ELR (cell line): ENCODE measurements at regions not wholly inside any gene's neighbourhood (a gene's known extent, or its start where the extent isn't known, plus 50 kb on each side); places are given as distances from the start of the nearest gene placed in this dataset.
A peak's percentile ranks its signal among the peaks of the same experiment; 100 is the strongest.
"Not testable (repeated sequence)": the region's sequence is repeated elsewhere in the genome, so short reads cannot be mapped to it uniquely, and the experiment has no call there.

Source experiments
- DNase-seq: peaks from one replicate; pipeline ENCODE4 v3.0.0-alpha.2; 2015; ENCODE audit warnings: low read depth

DNA sequence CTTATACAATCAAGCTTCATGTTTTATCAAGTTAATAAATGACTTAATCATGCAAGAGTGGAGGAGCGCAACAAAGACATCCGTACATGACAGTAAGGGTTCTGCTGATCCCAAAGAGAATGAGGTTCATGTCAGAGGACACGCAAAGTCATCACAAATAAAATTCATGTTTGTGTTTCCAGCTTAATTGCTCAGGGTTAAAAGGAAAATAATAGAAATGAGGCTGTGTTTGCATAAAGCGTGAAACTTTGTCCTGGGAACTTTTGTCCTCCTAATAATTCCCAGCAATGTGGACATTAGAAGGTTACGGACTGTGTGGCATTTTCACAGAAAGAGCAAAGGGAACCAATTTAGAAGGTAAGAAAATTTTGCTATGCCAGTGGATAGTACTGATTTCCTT, 237.3 kb downstream of the INHBA start:
- DNase-seq = no peak

DNA sequence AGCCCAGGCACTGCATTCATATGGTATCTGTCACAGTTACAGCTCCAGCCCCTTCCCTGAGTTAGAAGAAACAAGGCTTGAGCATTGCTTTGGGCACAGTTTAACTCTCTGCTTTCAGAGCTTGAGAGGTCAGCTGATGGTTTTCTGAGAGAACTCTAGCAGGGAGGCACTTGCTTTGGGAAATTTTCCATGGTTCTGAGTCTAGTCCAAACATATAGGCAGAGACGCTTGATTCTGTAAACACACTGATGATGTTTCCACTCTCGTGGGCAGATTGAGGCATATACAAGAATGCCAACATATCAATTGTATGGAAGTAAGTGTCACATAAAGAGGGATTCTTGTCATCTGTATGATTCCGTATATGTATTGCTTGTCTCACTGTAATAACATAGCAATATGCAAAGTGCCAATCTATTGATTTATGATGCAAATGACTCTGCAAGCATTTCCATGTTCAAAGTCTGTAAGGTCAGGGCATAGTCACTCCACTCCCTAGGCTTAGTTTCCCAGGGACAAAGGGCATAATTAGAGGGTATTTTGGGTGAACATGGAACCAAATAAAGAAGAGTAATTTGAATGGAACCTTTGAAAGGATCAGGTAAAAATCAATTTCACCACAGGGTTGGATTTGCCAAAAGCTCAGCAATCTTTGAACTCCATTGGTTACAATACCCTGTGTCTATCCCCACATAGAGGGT, 239.0 kb downstream of the INHBA start:
- DNase-seq = no peak

DNA sequence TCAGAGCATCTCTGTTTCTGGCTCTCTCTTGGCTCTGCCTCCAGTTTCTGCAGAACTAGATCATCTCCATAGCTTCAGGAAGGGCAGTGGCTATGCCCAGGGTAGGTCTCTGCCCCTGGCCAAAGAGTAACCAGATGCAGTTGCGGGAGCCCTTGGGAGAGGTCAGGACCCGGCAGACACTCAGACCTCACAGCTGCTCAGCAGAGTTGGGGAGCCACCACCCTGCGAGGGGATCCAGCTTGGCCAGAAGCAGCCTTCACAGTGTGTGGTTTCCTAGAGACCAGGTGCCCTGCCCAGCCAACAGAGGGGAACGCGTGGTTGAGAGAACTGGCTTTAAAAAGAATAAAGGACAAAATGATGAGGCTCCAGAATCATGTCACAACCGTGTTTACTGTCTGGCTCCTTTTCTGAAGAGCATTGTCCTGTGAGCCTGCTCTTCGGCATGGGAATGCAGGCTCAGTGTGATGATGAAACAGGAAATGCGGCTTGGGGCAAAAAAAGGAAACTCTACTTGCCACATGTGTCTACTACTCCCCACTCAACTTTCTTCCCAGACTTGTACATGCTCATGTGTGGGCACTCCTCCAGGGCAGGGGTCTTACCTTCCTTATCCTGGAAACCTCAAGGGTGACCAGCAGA, 243.1 kb downstream of the INHBA start:
- no peak for DNase-seq

DNA sequence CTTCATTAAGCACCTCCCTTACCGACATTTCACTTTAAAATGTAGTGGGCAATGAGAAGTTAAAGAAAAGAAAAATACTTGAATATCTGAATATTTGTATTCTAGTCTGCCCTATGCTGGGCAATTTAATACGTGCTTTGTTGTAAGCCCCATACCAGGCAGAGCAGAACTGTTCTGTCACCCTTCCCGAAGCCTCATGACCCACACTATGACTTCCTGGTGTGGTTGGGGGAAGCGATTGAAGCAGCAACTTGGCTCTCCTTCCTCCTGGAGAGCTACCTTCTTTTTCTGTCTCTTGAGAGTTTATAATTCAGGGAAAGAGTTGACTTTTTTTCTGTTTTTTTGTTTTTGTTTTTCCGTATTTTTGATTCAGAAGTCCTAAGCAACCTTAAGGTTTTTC, 243.7 kb downstream of the INHBA start:
- no peak for DNase-seq

DNA sequence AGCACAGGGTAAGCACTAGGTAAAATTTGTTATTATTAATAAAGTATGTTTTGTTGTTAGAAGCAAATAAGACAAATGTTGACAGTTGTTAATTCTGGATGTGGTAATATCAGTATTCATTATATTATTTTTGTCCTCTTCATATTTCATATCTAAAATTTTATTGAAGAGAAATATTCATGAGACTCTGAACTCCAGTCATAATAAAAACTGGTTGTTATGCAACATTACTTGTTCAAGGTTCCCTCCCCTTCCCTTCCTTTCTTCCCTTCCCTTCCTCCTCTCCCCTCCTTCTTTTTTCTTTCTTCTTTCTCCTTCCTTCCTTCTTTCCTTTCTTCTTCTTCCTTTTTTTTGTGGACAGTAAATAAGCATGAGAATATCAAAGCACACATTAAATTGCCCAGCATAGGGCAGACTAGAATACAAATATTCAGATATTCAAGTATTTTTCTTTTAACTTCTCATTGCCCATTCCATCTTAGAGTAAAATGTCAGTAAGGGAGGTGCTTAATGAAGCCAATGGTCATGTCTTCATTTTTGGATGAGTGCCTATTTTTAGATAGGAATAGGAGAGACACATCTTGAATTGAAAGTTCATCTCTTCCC, 245.0 kb downstream of the INHBA start:
- DNase-seq = no peak

DNA sequence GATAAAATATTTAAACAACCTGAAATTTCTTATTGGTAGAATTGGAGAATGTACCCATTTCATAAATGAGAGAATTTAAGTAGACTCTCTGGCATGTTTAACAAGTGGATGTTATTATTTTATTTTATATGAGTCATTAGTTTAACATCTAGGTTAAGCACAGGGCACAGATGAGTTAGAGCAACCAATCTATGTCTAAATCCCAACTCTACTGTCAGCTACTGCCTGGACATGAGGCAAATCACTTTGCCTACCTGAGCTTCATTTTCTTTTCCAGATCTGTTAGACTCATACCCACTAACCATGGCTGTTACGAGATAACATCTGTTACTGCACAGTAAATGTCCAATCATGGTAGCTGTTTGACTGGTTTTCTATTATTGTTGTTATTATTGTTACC, 251.1 kb downstream of the INHBA start:
- DNase-seq = peak; percentile 71

DNA sequence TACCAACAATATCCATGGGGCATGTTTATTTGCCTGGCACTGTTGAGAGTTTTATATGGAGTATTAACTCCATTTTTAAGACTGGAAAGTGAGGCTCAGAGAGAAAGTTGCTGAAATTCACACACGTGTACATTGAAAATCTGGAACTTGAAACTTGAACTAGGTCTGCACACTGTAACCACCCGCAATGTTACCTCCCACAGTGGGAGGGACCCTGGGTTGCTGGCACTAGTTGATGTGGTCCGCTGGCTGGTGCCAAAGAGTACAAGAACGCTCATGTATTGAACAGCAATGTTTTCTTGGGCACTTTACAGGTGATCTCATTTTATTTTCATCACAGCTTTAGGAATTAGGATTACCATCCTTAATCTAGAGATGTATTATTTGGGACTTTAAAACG, 253.2 kb downstream of the INHBA start:
- DNase-seq = no peak

DNA sequence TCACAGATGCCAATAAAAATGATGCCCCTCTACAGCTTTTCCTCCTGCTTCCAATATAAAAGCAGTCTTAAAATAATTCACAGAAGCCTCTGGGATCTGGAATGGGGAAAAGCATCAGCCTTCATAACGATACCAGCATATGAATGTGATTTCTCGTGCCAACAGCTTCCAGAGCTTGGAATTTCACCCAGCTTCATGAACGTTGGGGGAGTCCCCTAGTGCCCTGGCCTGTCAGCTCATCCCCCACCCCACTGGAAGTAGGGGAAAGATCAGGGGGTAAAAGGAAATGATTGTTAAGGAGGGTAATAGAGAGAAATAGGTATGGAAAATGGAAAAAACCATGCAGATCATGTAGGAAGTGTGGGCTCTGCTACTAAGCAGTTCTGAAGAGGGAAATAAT, 253.6 kb downstream of the INHBA start:
- no peak for DNase-seq

DNA sequence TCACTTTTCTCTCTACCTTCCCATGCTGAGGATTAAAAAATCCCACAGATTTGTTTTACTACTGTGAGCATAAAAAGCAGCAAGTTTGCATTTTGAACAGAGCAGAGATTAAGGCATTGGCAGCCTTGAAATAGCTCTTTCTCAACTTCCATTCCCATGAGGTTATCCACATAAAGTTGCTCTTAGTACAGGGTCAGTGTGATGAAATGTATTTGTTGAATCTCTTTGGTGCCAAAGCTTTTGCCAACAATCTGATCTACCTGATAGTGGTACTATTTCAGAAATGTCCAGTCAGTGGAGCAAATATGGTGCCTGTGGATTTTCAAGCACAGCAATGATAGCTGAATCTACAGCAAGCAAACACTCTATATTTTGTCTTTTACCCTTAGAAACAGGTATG, 254.8 kb downstream of the INHBA start:
- DNase-seq = no peak

DNA sequence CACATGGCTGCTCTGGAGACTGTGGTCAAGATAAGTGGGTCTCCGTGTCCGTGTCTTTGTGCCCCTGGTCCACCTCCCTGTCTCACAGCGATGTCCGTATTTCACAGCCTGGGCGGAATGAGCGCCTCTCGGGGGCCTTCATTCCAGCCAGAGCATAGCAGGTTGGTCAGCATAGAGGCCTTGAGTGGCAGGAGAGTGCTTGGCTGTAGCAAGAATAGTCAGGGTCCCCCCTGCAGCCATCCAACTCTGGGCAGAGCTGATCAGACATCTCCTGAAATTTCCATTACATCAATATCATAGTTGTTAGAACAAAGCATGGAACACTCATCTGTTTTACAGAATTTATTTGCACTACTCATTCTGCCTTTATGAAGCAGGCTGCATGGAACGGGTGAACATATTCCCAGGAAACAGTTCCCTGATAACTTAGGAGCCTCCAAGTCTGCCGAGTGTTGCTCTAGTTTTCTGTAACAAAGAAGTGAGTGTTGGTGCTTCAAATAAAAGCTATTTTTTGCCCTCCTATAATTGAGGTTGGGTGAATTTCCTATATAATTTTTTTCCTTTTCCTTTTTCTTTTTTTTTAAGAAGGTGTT, 255.3 kb downstream of the INHBA start:
- no peak for DNase-seq

DNA sequence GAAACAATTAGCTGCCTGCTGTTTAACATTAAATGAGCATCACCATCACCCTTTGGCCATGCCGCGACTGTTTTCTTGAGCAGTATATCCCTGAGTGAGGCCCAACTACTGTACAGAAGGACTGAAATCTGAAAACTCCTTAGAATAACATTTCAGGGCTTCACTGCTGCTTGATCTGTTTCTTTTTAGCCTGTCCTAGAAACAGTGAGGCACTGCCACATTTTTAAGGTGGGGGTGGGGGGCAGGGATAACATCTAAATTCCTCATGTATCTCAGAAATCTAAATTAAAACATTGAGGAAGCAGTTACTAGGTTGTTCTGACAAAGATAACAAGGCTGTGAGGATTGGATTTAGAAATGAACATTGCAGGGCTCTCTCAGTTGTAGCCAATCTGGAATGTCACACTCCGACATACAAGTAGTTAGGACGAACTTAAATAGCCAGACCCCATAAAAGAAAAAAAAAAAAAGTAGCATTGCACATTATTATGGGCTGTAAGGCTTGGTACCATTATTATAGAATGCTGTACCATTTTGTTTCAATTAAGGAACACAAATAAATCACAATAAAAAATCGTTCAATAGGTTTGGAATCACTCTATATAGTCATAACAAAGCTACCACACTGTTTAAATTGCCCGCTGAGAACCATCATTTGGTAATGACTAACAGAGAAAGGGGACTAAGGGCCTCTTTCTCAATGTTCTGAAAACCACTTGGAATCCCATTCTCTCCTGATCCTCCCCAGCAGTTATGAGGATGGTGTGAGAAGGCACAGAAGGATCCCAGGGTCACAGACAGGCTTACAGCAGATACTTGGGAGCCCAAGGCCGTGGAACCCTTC, 256.1 kb downstream of the INHBA start:
- no peak for DNase-seq

DNA sequence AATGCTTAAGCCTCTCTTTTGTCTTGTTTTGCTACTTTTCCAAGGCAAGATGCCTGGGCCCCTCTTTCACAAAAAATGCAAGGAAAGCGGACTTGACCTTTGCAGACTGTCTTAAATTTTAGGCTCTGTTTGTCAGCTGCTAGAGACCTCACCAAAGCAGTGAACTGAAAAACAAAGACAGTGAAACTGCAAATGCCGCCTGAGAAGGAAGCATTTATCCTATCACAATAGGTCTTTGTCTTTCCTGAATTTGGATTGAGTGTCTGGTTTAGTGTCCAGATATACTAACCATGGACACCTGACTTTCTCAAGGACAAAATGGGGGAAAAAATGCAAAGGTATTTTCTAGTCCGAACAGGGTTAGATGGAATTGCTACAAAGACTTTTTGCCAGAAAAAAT, 256.9 kb downstream of the INHBA start:
- DNase-seq = no peak

DNA sequence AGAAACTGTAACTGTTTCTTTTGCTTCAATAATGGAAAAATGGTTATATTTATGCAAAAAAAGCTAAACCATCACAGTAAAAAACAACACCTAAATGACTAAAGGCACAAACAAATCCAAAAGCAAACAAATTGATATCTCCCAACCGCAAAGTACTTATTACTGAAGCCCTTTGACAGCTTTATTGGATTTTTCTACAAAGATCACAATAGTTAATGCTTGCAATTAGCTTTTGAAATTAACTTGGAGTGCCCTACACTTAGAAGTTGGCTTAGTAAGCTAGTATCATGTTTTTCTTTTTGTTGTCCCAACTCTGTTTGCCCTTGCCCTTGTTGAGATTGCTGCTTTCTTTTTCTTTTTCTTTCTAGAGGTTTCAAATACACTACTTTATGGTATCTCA, 257.5 kb downstream of the INHBA start:
- no peak for DNase-seq

DNA sequence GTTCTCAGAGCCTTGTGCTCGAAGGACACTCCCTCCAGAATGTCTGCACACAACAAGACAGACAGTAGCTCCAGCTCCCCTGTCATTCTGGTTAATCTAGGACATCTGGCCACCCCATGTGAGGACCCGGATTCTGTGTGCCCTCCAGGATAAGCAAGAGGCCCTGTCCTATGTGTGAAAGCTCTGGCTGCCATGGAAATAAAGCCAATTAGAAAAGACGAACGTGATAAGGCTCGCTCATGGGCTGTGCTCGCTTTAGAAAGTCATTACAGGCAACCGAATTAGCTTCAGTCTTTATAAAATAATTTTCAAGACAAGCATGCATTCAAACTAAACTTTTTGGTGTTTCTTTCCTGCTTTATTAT, 263.4 kb downstream of the INHBA start:
- no peak for DNase-seq

DNA sequence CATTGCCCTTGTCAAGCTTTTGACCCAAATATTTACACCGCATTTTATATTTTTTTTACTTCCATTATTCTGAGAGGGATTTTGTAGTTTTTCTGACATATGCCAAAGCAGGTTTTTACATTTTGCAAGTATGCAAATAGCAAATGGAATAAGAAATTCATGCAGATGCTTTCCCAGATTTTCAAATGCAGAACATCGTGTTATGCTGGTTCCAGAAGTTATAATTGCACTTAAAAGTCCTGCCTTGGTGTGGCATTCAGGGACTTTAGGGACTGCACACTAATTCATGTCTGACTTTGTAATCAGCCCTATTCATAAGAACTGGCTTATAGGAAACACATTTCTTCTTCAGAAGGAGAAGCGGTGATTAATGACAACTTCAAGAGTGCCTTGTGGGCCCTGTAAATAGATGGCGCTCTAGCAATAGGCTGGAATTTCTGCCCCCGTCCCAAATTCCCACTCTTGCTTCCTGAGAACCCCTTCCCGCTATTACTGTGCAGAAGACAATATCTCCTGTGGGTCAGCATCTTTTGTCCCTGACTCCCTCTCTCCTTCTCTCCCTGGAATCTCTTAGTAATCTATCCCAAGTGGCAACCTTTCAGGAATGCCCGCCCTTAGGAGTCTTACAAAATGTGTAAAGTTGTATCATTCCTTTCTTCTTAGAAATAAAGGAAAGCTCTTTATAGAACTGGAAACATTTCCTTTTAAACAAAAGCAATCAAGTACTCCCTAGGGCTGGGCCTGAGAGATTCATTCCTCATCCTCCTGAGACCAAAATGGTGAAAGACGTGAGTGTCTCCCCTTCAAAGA, 264.0 kb downstream of the INHBA start:
- no peak for DNase-seq

DNA sequence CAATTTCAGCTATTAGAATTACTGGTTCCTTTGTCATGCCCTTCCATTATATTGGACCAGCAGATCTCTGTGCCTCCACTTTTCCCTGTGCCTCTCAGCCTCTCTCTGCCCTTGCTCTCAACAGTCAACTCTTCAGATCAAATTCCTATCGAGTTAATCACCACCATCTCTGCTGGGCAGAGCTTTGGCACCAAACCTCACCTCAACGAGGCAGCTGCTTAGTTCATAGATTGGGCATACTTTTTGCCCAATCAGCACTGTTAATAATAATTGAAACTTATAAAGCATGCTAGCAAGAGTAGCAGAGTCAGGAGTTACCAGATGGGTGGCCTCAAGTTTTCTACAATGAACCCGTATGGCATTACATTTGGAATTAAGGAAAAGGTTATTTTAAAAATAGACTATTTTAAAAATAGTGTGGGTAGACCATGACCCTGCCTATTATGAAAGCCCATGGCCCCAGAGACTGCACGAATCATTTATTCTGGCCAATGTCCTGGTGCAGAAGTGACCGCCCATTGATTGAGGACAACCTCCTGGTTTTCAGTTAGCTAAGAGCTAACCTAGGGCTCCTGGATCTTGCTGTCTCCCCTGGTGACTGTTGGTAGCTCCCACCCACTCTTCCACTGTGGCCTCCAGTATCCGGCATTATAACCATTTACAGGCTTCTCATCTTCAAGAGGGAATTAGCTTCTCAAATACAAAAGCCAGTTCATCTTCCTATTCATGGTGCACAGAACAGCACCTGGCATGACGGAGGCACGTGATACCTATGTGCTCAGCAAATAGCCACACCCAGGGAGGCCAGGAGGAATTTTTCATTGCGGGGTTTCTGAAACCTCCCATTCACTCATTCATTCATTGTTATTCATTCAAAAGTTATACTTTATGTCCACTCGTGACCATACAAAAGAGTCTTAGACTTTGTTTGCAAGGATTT, 265.4 kb downstream of the INHBA start:
- peak; percentile 56 for DNase-seq

DNA sequence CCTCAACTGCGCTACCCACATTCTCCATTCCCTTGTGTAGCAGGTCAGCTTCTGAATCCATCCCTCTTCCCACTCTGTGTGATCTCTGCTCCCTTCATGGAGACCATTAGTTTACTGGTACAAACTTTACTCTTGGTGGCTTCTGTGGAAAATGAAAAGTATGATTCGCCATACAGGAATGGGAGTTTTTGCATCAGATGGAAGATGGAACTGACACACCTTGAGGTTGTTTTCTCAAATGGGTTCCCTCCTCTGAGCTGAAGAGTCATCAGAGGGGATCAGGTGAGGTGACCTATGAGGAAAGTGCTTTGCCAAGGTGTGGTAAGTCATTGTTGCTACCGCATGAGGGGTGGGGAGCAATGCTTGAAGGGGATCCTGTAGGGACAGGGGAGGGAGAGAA, 266.8 kb downstream of the INHBA start:
- DNase-seq = peak; percentile 17

DNA sequence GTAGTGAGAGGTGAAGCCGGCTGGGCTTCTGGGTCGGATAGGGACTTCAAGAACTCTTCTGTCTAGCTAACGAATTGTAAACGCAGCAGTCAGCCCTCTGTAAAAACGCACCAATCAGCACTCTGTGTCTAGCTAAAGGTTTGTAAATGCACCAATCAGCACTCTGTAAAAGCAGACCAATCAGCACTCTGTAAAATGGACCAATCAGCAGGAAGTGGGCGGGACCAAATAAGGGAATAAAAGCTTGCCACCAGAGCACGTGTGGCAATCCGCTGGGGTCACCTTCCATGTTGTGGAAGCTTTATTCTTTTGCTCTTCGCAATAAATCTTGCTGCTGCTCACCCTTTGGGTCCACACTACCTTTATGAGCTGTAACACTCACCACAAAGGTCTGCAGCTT, 267.9 kb downstream of the INHBA start:
- DNase-seq = not testable (repeated sequence)

DNA sequence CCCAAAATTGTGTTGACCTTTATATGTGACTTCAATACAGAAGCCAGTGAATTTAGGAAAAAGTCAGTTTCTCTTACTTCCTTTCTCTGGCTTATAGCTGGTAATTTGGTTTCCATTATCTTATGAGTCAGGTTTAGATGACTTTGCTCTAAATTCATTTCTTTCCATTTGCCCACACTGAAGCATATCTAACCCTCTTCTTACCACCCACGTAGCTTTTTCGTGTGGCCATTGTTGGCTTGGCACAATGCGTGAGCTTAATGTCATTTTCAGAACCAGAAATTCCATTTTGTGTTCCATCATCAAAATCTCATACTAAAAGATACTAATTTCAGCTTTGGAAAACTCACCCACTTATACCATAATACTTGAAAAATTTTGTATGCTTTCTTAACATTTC, 271.2 kb downstream of the INHBA start:
- no peak for DNase-seq

DNA sequence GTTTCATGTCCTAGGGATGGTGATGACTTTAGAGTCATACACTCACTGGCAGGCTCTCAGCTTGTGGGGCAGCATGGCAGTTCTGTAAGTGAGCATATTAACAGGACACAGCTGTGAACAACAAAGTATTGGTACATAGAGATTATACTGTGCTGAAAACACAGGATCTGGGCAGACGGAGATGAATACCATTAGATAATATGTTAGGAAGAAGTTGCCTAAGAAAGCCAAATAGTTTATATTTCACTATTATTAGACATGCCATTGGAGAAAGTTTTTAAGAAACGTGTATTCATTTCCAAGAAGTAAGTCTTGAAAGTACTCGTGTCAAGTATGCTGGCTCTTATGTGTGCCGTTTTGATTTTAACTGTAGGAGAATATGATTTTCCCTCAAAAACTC, 274.5 kb downstream of the INHBA start:
- no peak for DNase-seq
